Endothelial cell (in vitro differentiated cells): ENCODE measurements at regions not wholly inside any gene's neighbourhood (a gene's known extent, or its start where the extent isn't known, plus 50 kb on each side); places are given as distances from the start of the nearest gene placed in this dataset.

Source experiments
- DNase-seq: peaks from one replicate; pipeline ENCODE4 v3.0.0; 2021; ENCODE audit warnings: low spot score
- H3K27ac Mint-ChIP-seq: one replicate; pipeline ENCODE4 v1.8.0; 2021; ENCODE audit warnings: mixed read lengths, inconsistent platforms; ENCODE audit not compliant: unreplicated experiment
- H3K27me3 Mint-ChIP-seq: one replicate; pipeline ENCODE4 v1.8.0; 2021; ENCODE audit warnings: mild to moderate bottlenecking, moderate library complexity, mixed read lengths, inconsistent platforms; ENCODE audit not compliant: unreplicated experiment
- H3K36me3 Mint-ChIP-seq: one replicate; pipeline ENCODE4 v1.8.0; 2021; ENCODE audit warnings: mild to moderate bottlenecking, low read depth, mixed read lengths, inconsistent platforms; ENCODE audit not compliant: unreplicated experiment
- H3K4me1 Mint-ChIP-seq: one replicate; pipeline ENCODE4 v1.8.0; 2021; ENCODE audit warnings: mild to moderate bottlenecking, mixed read lengths, inconsistent platforms; ENCODE audit not compliant: unreplicated experiment
- H3K4me3 Mint-ChIP-seq: one replicate; pipeline ENCODE4 v1.8.0; 2021; ENCODE audit warnings: mild to moderate bottlenecking, mixed read lengths, inconsistent platforms; ENCODE audit not compliant: unreplicated experiment
- H3K9me3 Mint-ChIP-seq: one replicate; pipeline ENCODE4 v1.8.0; 2021; ENCODE audit warnings: mixed read lengths, inconsistent platforms; ENCODE audit not compliant: unreplicated experiment
- CTCF ChIP-seq: fragments of 200-600 bp; sonication (generic); IDR thresholded peaks from one replicate; pipeline ENCODE4 v1.5.0; 2021; ENCODE audit warnings: antibody characterized with exemption; ENCODE audit not compliant: unreplicated experiment

- H3K4me3 Mint-ChIP-seq, result no peak overlapping the region
- no peak for DNase-seq
- no peaks in the 10 kb centered on the region for H3K4me1 Mint-ChIP-seq
- H3K27me3 Mint-ChIP-seq, result no peaks in the 10 kb centered on the region
- H3K36me3 Mint-ChIP-seq, result no peaks in the 10 kb centered on the region
- H3K27ac Mint-ChIP-seq, result no peak overlapping the region
- no peaks in the 10 kb centered on the region for H3K9me3 Mint-ChIP-seq
- no peak for TF ChIP-seq CTCF
These were observed 1188.0 kb upstream of the CADM2 start for GRCh38 chr3:83770664-83771402.

GRCh38 chr3:83802801-83803200 lies 1156.0 kb upstream of the CADM2 start:
- no peak for TF ChIP-seq CTCF
- H3K27me3 Mint-ChIP-seq, result no peaks in the 10 kb centered on the region
- H3K36me3 Mint-ChIP-seq, result no peaks in the 10 kb centered on the region
- no peaks in the 10 kb centered on the region for H3K9me3 Mint-ChIP-seq
- no peak overlapping the region for H3K27ac Mint-ChIP-seq
- no peaks in the 10 kb centered on the region for H3K4me1 Mint-ChIP-seq
- no peak overlapping the region for H3K4me3 Mint-ChIP-seq
- no peak for DNase-seq

GRCh38 chr3:83807511-83807910 lies 1151.3 kb upstream of the CADM2 start:
- Mint-ChIP-seq H3K4me3 (no peak overlapping the region), H3K27me3 (no peaks in the 10 kb centered on the region), H3K9me3 (no peaks in the 10 kb centered on the region), H3K36me3 (no peaks in the 10 kb centered on the region), H3K27ac (no peak overlapping the region), H3K4me1 (no peaks in the 10 kb centered on the region)
- DNase-seq, result no peak
- no peak for TF ChIP-seq CTCF

GRCh38 chr3:83813176-83813575 lies 1145.6 kb upstream of the CADM2 start:
- DNase-seq, result no peak
- Mint-ChIP-seq H3K27ac (no peak overlapping the region), H3K9me3 (no peaks in the 10 kb centered on the region), H3K27me3 (no peaks in the 10 kb centered on the region), H3K36me3 (no peaks in the 10 kb centered on the region), H3K4me1 (no peaks in the 10 kb centered on the region), H3K4me3 (no peak overlapping the region)
- no peak for TF ChIP-seq CTCF

GRCh38 chr3:83816653-83817052 lies 1142.1 kb upstream of the CADM2 start:
- H3K27me3 Mint-ChIP-seq, result no peaks in the 10 kb centered on the region
- no peak overlapping the region for H3K4me3 Mint-ChIP-seq
- H3K9me3 Mint-ChIP-seq, result no peaks in the 10 kb centered on the region
- no peak overlapping the region for H3K27ac Mint-ChIP-seq
- TF ChIP-seq CTCF, result no peak
- DNase-seq, result no peak
- H3K36me3 Mint-ChIP-seq, result no peaks in the 10 kb centered on the region
- peaks cover 8% of the 10 kb centered on the region for H3K4me1 Mint-ChIP-seq
